Stimulated activated CD4-positive, alpha-beta T cell treated with anti-CD3 and anti-CD28 coated beads, Interleukin-4, amount 100 ng/mL, for 4 hours (primary cell): ENCODE measurements at regions not wholly inside any gene's neighbourhood (a gene's known extent, or its start where the extent isn't known, plus 50 kb on each side); places are given as distances from the start of the nearest gene placed in this dataset.

Source experiments
- DNase-seq, 2 experiments: peaks; one replicate each; pipeline ENCODE4 v3.0.0-alpha.2; 2020

DNA sequence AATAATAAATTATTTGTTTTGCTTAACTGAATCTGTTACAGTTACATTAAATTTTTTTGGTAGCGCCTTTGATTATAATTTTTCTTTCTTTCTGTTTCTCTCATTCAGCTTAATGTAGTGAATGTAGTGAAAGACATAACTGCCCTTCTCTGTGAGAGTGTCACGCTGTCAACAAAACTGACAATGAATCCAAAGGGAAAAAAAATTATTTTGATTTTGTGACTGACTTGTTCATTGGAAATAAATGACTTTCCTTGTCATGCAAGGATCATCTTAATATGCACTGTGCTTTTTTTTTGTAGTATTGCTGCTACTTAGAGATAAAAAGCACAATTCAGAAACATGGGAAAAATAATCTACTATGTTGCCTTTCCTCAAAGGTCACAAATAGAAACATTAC lies 1196.4 kb downstream of the PCDH17 start:
- DNase-seq = no peak

- DNase-seq = no peak
These were observed 1199.3 kb downstream of the PCDH17 start for GRCh38 chr13:58830841-58831240.

DNA sequence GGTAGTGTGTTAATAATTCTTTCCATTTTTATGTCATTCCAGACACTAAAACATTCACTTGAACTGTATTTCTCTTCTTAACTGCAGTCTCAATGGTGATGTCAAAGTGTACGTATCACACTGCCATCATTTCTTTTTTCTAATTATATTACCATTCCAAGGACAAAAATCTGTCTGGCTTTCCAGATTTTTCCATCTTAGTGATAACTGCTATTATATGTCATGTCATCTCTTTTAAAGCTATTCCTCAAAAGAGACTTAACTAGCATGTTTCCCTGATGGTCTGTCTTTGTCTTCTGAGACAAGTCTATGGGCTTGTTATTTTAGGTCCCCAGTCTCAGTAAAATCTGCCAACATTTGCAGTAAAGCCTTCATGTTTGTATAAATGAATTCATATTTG lies 1207.1 kb downstream of the PCDH17 start:
- DNase-seq = no peak

- no peak for DNase-seq
These were observed 1211.5 kb downstream of the PCDH17 start for GRCh38 chr13:58843071-58843470.

DNA sequence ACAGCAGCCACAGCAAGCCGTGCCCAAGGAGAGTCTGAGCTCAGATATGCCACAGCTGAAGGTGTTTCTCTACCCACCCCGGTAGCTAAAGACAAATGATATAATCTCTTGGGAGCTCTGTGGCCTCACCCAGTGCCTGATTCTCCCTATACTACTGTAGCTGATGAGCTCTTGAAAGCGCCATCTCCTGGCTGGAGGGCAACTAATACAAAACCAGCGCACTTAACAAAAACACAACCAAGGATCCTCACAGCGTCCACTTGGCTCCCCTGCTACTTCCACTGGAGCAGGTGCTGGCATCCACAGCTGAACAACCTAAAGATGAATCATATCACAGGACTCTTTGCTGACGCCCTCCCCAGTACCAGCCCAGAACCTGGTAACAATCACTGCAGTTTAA lies 1212.0 kb downstream of the PCDH17 start:
- DNase-seq = no peak

DNA sequence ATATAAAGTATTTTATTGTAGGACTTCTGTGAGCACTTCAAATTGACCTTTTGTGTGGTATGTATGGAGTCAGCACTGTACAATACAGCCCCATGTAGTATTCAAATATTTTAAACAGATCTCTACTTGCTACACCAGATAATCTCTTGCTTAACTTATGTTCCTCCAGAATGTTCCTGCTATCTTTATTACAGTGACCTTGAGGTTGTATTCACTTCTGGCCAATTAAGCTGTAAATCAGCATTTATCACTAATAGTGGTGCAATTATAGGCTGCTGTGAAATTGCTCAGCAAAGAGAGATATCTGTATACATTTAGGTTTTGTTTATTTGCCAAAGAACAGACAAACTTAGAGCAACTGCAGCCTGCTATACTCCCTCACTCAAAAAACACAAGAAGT lies 1218.6 kb downstream of the PCDH17 start:
- DNase-seq = no peak

- no peak for DNase-seq
These were observed 1220.5 kb downstream of the PCDH17 start for GRCh38 chr13:58852076-58852475.

- no peak for DNase-seq
These were observed 1223.7 kb downstream of the PCDH17 start for GRCh38 chr13:58855283-58855682.

- DNase-seq = no peak
These were observed 1227.4 kb downstream of the PCDH17 start for GRCh38 chr13:58858870-58859371.

DNA sequence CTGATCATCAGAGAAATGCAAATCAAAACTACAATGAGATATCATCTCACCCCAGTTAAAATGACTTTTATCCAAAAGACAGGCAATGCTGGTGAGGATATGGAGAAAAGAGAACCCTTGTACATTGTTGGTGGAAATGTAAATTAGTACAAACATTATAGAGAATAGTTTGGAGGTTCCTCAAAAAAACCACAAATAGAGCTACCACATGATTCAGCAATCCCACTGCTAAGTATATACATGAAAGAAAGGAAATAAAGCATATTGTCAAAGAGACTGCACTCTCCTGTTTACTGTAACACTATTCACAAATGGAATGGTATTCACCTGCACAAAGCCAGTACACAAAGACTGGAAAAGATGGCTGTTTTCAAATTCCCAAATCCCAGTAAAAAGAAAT lies 1233.7 kb downstream of the PCDH17 start:
- DNase-seq = no peak

DNA sequence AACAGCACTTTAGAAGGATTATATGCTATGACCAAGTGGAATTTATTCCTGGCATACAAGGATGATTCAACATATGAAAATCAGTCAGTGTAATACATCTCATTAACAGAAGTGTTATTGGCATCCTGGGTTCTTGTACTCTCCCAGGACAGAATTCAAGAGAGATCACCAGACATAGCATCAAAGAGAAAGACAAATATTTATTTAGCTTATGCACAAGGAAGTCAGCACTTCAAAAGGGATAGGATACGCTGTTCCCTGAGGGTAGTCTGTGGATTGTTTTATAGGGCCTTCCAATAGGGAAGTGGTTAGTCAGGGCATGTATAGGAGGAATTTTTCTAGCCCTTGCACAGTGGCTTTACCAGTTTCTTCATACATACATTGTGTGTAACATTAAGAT lies 1238.0 kb downstream of the PCDH17 start:
- DNase-seq = no peak

DNA sequence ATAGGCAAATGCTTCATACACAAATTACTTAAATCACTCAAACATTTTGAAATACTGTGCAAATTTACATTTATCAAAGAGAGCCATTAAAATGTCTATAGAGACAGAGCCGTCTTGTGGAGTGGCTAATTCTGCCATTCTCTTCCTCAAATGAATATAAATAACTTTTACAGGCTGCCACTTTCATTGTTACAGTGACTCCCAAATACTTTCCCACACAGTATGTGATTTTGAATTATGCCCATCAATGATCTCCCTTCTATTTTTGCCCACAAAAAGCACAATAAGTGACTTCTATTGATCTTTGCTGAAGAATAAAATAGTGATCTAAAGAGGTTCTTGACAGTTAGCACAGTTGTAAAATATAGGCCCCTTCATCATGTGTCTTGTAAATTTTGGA lies 1244.9 kb downstream of the PCDH17 start:
- DNase-seq = no peak

- DNase-seq = no peak
These were observed 1247.6 kb downstream of the PCDH17 start for GRCh38 chr13:58879114-58879513.

DNA sequence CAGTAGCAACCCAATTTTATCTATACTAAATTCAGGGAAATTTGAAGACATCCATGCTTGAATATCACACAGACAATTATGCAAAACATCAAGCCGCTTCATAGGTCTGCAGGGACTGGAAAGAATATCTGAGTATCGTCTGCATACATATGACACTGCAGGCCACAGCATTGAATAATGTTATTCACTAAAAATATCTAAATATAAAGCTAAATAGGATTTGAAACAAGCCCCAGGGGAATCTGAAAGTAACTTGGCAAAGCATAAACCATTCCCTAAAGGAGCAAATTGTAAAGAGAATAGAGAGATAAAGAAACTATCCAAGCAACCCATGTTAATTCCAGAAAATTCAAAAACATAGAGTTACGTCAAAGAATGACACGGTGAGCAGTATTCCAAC lies 1251.0 kb downstream of the PCDH17 start:
- DNase-seq = no peak

GRCh38 chr13:58883405-58883804 lies 1251.9 kb downstream of the PCDH17 start:
- no peak for DNase-seq

GRCh38 chr13:58884353-58885209 lies 1253.0 kb downstream of the PCDH17 start:
- DNase-seq = no peak

DNA sequence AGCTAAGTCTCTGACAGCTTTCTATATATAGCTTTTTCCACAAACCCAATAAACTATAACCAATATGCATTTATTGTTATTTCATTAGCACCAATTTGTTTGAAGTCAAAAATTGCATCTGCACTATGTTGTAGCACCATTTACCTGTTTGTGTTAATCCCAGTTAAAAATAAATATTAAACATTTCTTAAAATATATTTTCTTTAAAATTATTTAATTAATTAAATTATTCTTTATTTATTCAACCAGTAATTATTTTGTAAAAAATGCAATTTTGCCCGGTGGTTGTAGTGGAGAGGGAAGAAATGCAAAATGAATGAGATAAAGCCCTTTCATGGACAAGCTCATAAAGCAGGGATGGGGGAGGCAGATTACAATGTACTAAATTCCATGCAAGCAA lies 1257.9 kb downstream of the PCDH17 start:
- no peak for DNase-seq

GRCh38 chr13:58893396-58893795 lies 1261.9 kb downstream of the PCDH17 start:
- no peak for DNase-seq

GRCh38 chr13:58906329-58907007 lies 1257.3 kb downstream of the DIAPH3 start:
- DNase-seq = no peak

DNA sequence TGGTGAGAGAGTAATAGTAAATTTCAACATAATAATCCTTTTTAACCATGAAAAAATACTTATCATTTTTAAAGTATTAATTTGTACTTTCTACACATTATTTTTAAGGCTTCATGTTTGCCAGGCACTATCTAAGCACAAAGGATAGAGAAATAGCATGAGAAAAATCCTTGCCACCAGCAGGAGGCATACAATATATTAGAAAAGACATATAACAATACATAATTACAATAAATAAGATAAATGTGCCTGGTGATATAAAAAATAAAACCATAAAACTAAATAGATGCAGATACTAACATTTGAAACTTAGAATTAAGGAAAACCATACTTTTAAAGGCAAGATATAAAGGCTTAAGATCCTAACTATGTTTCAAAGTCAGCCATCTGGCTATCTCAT lies 1256.4 kb downstream of the DIAPH3 start:
- no peak for DNase-seq

DNA sequence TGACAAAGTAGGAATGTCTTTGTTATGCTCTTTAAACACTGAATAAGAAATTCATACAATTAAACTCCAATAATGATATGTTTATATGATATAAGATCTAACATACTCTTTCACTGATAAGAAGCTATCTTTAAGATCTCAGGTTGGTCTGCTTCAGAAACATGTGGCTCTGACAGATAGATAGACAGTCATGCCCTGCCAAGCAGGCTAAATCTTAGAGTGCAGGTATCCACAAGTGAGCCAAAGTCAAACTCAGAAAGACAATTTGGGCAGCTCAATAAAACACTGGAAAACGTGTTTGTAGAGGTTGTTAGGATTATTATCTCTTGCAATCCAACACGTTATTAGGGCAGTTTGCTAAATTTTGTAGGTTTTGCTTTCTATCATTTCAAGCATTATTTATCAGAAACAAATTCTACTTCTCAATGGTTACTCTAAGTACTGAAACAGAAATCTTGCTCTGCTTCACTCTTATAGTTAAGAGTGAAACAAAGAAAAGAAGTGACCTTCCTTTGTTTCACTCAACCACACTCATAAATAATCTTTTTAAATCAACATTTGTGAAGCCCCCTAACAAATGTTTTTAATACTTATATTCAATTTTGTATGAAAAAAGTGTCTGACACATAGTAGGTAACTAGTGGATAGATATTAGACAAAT lies 1255.6 kb downstream of the DIAPH3 start:
- DNase-seq = no peak

DNA sequence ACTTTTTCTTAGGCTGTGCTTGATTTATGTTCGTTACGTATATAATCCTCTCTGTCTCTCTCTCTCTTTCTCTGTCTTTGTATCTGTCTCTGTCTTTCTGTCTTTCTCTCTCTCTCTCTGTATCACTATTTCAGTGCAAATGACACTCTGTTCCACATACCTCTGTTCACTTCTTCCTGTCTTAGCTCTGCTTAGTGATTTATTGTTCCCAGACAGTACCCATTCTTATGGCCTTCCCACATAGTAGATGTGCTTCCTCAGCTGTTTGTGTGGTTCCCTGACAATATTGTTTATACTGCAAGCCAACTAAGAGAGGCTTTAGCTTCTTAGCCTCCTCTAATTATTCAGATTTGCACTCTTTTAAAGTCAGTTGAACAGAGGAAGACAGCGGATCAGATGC lies 1244.2 kb downstream of the DIAPH3 start:
- DNase-seq = no peak

GRCh38 chr13:58921129-58921528 lies 1242.6 kb downstream of the DIAPH3 start:
- no peak for DNase-seq

GRCh38 chr13:58926858-58927257 lies 1236.9 kb downstream of the DIAPH3 start:
- DNase-seq = no peak
